Endodermal cell (in vitro differentiated cells): ENCODE measurements at regions not wholly inside any gene's neighbourhood (a gene's known extent, or its start where the extent isn't known, plus 50 kb on each side); places are given as distances from the start of the nearest gene placed in this dataset.

Experiments used
- DNase-seq: peaks from one replicate; pipeline ENCODE4 v3.0.0-alpha.2; 2017
- H3K27ac ChIP-seq: 2 replicates; pipeline ENCODE4 v1.5.1; 2013; ENCODE audit warnings: mild to moderate bottlenecking, low read depth, low read length, moderate library complexity
- H3K27me3 ChIP-seq: 2 replicates; pipeline ENCODE4 v1.6.1; 2013; ENCODE audit warnings: mild to moderate bottlenecking, low read length, moderate library complexity; ENCODE audit not compliant: insufficient read depth, control insufficient read depth, poor library complexity, severe bottlenecking
- H3K36me3 ChIP-seq: 2 replicates; pipeline ENCODE4 v1.7.0; 2013; ENCODE audit warnings: mild to moderate bottlenecking, low read length, moderate library complexity; ENCODE audit not compliant: control insufficient read depth, insufficient read depth
- H3K4me1 ChIP-seq: one replicate; pipeline ENCODE4 v1.7.0; 2013; ENCODE audit warnings: low read length; ENCODE audit not compliant: control insufficient read depth, insufficient read depth
- H3K4me3 ChIP-seq: 2 replicates; pipeline ENCODE4 v1.5.1; 2013; ENCODE audit warnings: mild to moderate bottlenecking, low read length, moderate library complexity
- H3K9ac ChIP-seq: 2 replicates; pipeline ENCODE4 v1.6.1; 2013; ENCODE audit warnings: mild to moderate bottlenecking, low read length, moderate library complexity; ENCODE audit not compliant: poor library complexity, severe bottlenecking; ENCODE audit errors: extremely low read depth
- H3K9me3 ChIP-seq: 2 replicates; pipeline ENCODE4 v1.6.1; 2013; ENCODE audit warnings: mild to moderate bottlenecking, low read length, moderate library complexity; ENCODE audit not compliant: control insufficient read depth
- H3K27ac Mint-ChIP-seq: 2 replicates; pipeline ENCODE4 v1.8.0; 2020; ENCODE audit warnings: mixed read lengths
- H3K27me3 Mint-ChIP-seq: 2 replicates; pipeline ENCODE4 v1.8.0; 2021; ENCODE audit warnings: mild to moderate bottlenecking, mixed read lengths; ENCODE audit not compliant: insufficient read depth
- H3K36me3 Mint-ChIP-seq: 2 replicates; pipeline ENCODE4 v1.8.0; 2020; ENCODE audit warnings: low read depth, mixed read lengths
- H3K4me1 Mint-ChIP-seq: 2 replicates; pipeline ENCODE4 v1.8.0; 2020; ENCODE audit warnings: mixed read lengths
- H3K4me3 Mint-ChIP-seq: 2 replicates; pipeline ENCODE4 v1.8.0; 2020; ENCODE audit warnings: mild to moderate bottlenecking, moderate library complexity, mixed read lengths
- H3K9me3 Mint-ChIP-seq: 2 replicates; pipeline ENCODE4 v1.8.0; 2020; ENCODE audit warnings: mild to moderate bottlenecking, mixed read lengths
- WGBS, 2 experiments: methylation state at CpG; one replicate each; pipeline versions ENCODE4 v1.1.5 to v1.1.7; 2013; ENCODE audit warnings: missing lambda C conversion rate in 2 of 2, mixed read lengths in 1 of 2; ENCODE audit not compliant: insufficient coverage in 1 of 2, insufficient read length in 1 of 2; 5-methylcytosine and 5-hydroxymethylcytosine counted together
- TF ChIP-seq, protein P1 (sequence below): fragments of 200-600 bp; sonication (generic); conservative IDR thresholded peaks from 2 replicates; pipeline ENCODE4 v1.5.0; 2021; ENCODE audit warnings: antibody characterized with exemption, mild to moderate bottlenecking

GRCh38 chr18:79588636-79589481 is 90.7 kb upstream of the CTDP1 start:
- no peak overlapping the region for H3K4me3 Mint-ChIP-seq
- 80 to 87% methylated on average over 30 to 38 of the region's 38 CpGs for WGBS, 2 experiments
- no peak overlapping the region for H3K27ac Mint-ChIP-seq
- peak; percentile 72 for DNase-seq
- Histone ChIP-seq H3K27ac (peak overlapping the region; percentile 32), H3K36me3 (no peaks in the 10 kb centered on the region), H3K4me3 (no peak overlapping the region), H3K4me1 (no peaks in the 10 kb centered on the region), H3K27me3 (no peaks in the 10 kb centered on the region), H3K9ac (no peak overlapping the region), H3K9me3 (peaks cover 13% of the 10 kb centered on the region)
- no peaks in the 10 kb centered on the region for H3K27me3 Mint-ChIP-seq
- H3K36me3 Mint-ChIP-seq: peaks cover 3% of the 10 kb centered on the region
- TF ChIP-seq, protein P1, sequence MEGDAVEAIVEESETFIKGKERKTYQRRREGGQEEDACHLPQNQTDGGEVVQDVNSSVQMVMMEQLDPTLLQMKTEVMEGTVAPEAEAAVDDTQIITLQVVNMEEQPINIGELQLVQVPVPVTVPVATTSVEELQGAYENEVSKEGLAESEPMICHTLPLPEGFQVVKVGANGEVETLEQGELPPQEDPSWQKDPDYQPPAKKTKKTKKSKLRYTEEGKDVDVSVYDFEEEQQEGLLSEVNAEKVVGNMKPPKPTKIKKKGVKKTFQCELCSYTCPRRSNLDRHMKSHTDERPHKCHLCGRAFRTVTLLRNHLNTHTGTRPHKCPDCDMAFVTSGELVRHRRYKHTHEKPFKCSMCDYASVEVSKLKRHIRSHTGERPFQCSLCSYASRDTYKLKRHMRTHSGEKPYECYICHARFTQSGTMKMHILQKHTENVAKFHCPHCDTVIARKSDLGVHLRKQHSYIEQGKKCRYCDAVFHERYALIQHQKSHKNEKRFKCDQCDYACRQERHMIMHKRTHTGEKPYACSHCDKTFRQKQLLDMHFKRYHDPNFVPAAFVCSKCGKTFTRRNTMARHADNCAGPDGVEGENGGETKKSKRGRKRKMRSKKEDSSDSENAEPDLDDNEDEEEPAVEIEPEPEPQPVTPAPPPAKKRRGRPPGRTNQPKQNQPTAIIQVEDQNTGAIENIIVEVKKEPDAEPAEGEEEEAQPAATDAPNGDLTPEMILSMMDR: no peak
- peaks cover 13% of the 10 kb centered on the region for H3K9me3 Mint-ChIP-seq
- H3K4me1 Mint-ChIP-seq: peaks cover 8% of the 10 kb centered on the region

DNA sequence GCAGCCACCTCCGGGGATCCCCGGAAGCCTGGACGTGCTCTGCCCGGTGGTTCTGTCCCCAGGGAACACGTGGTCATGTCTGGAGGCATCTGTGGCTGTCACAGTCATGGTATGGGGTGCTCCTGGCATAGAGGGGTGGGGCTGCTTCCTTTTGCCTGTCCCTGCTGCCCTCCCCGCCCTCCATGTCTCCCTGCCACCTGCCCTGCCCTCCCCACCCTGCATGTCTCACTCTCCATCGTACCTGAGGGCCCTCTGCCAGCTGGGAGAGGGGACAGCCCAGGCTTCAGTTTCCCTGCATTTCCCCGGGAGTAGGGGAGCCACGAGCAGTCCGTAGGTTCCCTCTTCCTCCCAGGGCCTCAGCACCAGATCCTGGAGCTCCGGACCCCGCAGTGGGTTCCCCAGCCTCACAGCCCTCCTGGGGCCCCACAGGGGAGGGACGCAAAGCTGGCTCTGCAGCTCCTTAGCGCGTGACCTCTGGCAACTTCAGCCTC is 90.0 kb upstream of the CTDP1 start:
- Mint-ChIP-seq H3K9me3 (peaks cover 13% of the 10 kb centered on the region), H3K27ac (no peak overlapping the region), H3K27me3 (no peaks in the 10 kb centered on the region), H3K4me1 (peaks cover 11% of the 10 kb centered on the region), H3K4me3 (no peak overlapping the region), H3K36me3 (peaks cover 3% of the 10 kb centered on the region)
- peaks cover 13% of the 10 kb centered on the region for H3K9me3 ChIP-seq
- no peak overlapping the region for H3K4me3 ChIP-seq
- no peak overlapping the region for H3K27ac ChIP-seq
- no peak overlapping the region for H3K9ac ChIP-seq
- H3K27me3 ChIP-seq: no peaks in the 10 kb centered on the region
- TF ChIP-seq, protein P1: no peak
- no peak for DNase-seq
- WGBS, 2 experiments: 90 to 92% methylated on average over 10 to 15 of the region's 15 CpGs
- H3K4me1 ChIP-seq: no peaks in the 10 kb centered on the region
- H3K36me3 ChIP-seq: no peaks in the 10 kb centered on the region

DNA sequence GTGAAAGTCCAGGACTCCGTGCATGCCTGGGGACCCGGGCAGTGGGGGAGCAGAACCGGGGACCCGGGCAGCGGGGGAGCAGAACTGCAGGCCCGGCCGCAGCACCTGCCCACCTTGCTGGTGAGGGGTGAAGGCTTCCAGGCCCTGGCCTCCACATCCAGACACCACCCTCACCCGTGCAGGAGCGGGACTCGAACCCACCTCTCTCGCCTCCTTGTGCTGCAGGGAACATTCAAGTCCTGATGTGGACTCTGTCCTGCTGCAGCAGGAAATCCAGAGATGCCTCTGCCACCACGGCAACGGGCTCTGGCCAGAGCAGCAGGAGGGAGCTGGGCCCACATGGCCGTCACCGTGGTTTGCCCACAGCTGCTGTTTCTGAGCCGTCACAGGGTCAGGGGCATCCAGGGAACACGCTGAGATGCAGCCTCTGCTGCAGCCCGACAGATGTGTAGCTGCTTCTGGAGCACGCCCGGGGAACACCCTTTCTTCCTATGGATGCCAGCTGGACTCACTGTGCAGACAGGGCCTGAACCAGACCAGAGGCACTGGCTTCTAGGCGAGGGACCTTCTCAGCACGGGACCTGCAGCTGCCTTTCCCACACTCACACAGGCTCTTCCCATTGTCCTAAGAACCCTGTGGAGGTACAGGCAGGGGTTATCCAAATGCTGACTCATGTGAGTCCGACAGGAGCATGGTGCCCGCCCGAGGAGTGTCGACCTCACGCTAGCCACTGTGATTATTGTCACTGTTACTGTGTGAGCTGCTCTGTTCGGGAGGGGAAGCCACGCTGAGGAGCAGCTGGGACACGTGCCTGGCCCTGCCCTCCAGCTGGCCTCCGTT is 89.2 kb upstream of the CTDP1 start:
- Mint-ChIP-seq H3K9me3 (peaks cover 13% of the 10 kb centered on the region), H3K27me3 (no peaks in the 10 kb centered on the region), H3K36me3 (peaks cover 3% of the 10 kb centered on the region), H3K4me1 (peaks cover 17% of the 10 kb centered on the region), H3K27ac (no peak overlapping the region), H3K4me3 (no peak overlapping the region)
- Histone ChIP-seq H3K36me3 (no peaks in the 10 kb centered on the region), H3K4me1 (no peaks in the 10 kb centered on the region), H3K4me3 (no peak overlapping the region), H3K9ac (no peak overlapping the region), H3K9me3 (peaks cover 13% of the 10 kb centered on the region), H3K27me3 (no peaks in the 10 kb centered on the region), H3K27ac (peak overlapping the region; percentile 40)
- DNase-seq: no peak
- 86 to 90% methylated on average over 16 to 31 of the region's 31 CpGs for WGBS, 2 experiments
- TF ChIP-seq, protein P1: no peak
